ENCODE measurements at regions not wholly inside any gene's neighbourhood (a gene's known extent, or its start where the extent isn't known, plus 50 kb on each side); places are given as distances from the start of the nearest gene placed in this dataset.

DNA sequence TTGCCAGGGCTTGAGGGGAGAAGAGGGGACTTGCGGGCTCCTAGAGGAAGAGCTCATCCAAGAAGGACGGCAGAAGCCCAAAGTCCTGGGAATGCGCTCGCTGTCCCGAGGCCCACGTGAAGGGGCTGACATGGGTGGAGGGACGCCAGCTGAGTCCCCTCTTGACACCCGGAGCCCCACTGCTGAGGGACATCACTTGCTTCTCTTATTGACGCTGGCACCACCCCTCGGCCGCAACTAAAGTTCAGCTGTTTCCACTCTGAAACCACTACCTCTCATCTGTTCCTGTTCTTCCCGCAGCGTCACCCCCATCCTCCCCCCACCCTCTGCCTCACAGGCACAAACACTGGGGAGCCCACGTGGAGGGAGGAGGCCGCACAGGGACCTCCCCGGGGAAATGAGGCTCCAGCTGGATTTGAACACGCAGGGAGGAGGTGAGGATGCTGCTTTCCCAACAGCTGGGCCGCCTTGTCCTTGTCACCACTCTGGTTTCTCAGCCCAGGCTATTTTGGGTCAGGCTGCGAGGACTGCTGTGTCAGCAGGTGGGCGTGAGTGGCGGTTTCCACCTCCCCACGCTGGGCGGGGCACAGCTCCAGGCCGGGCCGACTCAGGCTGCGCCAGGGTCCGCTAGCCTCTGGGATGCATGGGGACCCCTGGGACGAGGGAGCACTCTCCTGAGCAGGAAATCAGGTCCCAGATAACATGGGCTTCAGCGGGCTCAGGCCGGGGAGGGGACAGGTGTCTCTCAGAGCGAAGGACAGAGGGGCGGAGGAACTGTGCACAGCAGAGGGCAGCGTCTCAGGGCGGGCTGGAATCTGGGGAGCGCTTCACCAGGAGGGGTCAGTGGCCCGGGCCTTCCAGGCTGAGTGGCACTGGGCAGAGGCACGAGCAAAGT lies 156.3 kb downstream of the ZNF248 start:
- in situ Hi-C loops (cut with MboI), result no loop called here
- no peak for TF ChIP-seq USF2 (IDR thresholded peaks at IDR 0.05; ENCODE audit: borderline replicate concordance, low read depth, low read length)
- no peak for TF ChIP-seq SMAD1 (IDR thresholded peaks at IDR 0.05; ENCODE audit: low read depth, partially characterized antibody)
- TF ChIP-seq YY1 (IDR thresholded peaks at IDR 0.05; ENCODE audit: low read depth, low read length), result no peak
- TF ChIP-seq SIN3A (IDR thresholded peaks at IDR 0.05; ENCODE audit: low read depth, low read length), result no peak
- no peak for TF ChIP-seq SMAD5 (IDR thresholded peaks at IDR 0.05; ENCODE audit: low read depth)
- no peak for TF ChIP-seq RBBP5 (conservative IDR thresholded peaks at IDR 0.05)
- no peak for TF ChIP-seq SPI1 (IDR thresholded peaks at IDR 0.05; ENCODE audit: borderline replicate concordance, insufficient read depth, low read depth, low read length)
- TF ChIP-seq TCF12 (IDR thresholded peaks at IDR 0.05; ENCODE audit: low read depth, low read length), result no peak
- TF ChIP-seq TCF3 (IDR thresholded peaks at IDR 0.05; ENCODE audit: borderline replicate concordance, insufficient read depth, low read depth, low read length), result no peak
- no peak for TF ChIP-seq DPF2 (IDR thresholded peaks at IDR 0.05)
- no peak for TF ChIP-seq MYB (IDR thresholded peaks at IDR 0.05; ENCODE audit: borderline replicate concordance, low read depth, low read length)
- no peak for TF ChIP-seq ZNF384 (IDR thresholded peaks at IDR 0.05; ENCODE audit: borderline replicate concordance, low read depth, low read length)
- no peak for TF ChIP-seq LARP7 (IDR thresholded peaks at IDR 0.05)
- TF ChIP-seq STAT1 (conservative IDR thresholded peaks at IDR 0.05), result no peak
- no peak for TF ChIP-seq BHLHE40 (IDR thresholded peaks at IDR 0.05; ENCODE audit: borderline replicate concordance in 1 of 2, low read depth in 2 of 2, low read length in 1 of 2)
- TF ChIP-seq, protein P1, sequence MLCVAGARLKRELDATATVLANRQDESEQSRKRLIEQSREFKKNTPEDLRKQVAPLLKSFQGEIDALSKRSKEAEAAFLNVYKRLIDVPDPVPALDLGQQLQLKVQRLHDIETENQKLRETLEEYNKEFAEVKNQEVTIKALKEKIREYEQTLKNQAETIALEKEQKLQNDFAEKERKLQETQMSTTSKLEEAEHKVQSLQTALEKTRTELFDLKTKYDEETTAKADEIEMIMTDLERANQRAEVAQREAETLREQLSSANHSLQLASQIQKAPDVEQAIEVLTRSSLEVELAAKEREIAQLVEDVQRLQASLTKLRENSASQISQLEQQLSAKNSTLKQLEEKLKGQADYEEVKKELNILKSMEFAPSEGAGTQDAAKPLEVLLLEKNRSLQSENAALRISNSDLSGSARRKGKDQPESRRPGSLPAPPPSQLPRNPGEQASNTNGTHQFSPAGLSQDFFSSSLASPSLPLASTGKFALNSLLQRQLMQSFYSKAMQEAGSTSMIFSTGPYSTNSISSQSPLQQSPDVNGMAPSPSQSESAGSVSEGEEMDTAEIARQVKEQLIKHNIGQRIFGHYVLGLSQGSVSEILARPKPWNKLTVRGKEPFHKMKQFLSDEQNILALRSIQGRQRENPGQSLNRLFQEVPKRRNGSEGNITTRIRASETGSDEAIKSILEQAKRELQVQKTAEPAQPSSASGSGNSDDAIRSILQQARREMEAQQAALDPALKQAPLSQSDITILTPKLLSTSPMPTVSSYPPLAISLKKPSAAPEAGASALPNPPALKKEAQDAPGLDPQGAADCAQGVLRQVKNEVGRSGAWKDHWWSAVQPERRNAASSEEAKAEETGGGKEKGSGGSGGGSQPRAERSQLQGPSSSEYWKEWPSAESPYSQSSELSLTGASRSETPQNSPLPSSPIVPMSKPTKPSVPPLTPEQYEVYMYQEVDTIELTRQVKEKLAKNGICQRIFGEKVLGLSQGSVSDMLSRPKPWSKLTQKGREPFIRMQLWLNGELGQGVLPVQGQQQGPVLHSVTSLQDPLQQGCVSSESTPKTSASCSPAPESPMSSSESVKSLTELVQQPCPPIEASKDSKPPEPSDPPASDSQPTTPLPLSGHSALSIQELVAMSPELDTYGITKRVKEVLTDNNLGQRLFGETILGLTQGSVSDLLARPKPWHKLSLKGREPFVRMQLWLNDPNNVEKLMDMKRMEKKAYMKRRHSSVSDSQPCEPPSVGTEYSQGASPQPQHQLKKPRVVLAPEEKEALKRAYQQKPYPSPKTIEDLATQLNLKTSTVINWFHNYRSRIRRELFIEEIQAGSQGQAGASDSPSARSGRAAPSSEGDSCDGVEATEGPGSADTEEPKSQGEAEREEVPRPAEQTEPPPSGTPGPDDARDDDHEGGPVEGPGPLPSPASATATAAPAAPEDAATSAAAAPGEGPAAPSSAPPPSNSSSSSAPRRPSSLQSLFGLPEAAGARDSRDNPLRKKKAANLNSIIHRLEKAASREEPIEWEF (IDR thresholded peaks at IDR 0.05; ENCODE audit: insufficient replicate concordance, low read depth, low read length), result no peak
- no peak for TF ChIP-seq MXI1 (IDR thresholded peaks at IDR 0.05; ENCODE audit: low read depth, low read length)
- no peak for TF ChIP-seq ZBED1 (IDR thresholded peaks at IDR 0.05; ENCODE audit: borderline replicate concordance)
- CTCF ChIA-PET, result no interaction called here

More for the DNA sequence above, 156.3 kb downstream of the ZNF248 start:
- ChIA-PET RAD21 (ENCODE audit: unreplicated experiment) (no interaction called here), POLR2A (no interaction called here), SMC1A (ENCODE audit: uncharacterized antibody, unreplicated experiment) (no interaction called here)
- DNase-seq (ENCODE audit: low read depth, low spot score) (no peak), FAIRE-seq (no peak), ATAC-seq (no peak)
- H3K9me3 ChIP-seq (replicated peaks; ENCODE audit: control insufficient read depth, insufficient read depth, low read length), result no peaks in the 10 kb centered on the region; the same call in 2 of the 3 replicates
- no peak overlapping the region for H3K4me3 ChIP-seq
- no TSS peak for BruUV-seq (replicated peaks)
- no peaks in the 10 kb centered on the region for H3K4me1 ChIP-seq (ENCODE audit: control insufficient read depth, insufficient read depth, low read length)
- H3K79me2 ChIP-seq (ENCODE audit: control insufficient read depth, insufficient read depth, low read length), result no peaks in the 10 kb centered on the region
- H4K20me1 ChIP-seq (ENCODE audit: control insufficient read depth, insufficient read depth), result no peaks in the 10 kb centered on the region
- no peak overlapping the region for H3K27ac ChIP-seq (ENCODE audit: control insufficient read depth, insufficient read depth)
- H3K9ac ChIP-seq (ENCODE audit: control insufficient read depth, insufficient read depth, low read length), result no peak overlapping the region
- WGBS (ENCODE audit: insufficient coverage, insufficient replicate concordance, low lambda C conversion rate, missing lambda C conversion rate), result 45% methylated on average over 35 of the region's 37 CpGs
- no peaks in the 10 kb centered on the region for H3K36me3 ChIP-seq (ENCODE audit: control insufficient read depth in 2 of 2, insufficient read depth in 2 of 2, low read length in 1 of 2)
- intact Hi-C loops (cut with micrococcal nuclease; ENCODE audit: unreplicated experiment), result no loop called here
- no peaks in the 10 kb centered on the region for H3K27me3 ChIP-seq (replicated peaks in 1 of 2; ENCODE audit: control insufficient read depth in 2 of 2, insufficient read depth in 2 of 2, low read length in 1 of 2)
- no peak overlapping the region for H3K4me2 ChIP-seq (ENCODE audit: control insufficient read depth, insufficient read depth)
- no peak overlapping the region for H2AFZ ChIP-seq (ENCODE audit: control insufficient read depth, low read depth, low read length)

Measured in GM12878 (cell line).